Neutrophil (primary cell): ENCODE measurements at regions not wholly inside any gene's neighbourhood (a gene's known extent, or its start where the extent isn't known, plus 50 kb on each side); places are given as distances from the start of the nearest gene placed in this dataset.

Experiments used
- H3K27ac ChIP-seq: fragments of 200-600 bp; sonication (generic); 2 replicates; pipeline ENCODE4 v1.5.1; 2016; ENCODE audit warnings: mild to moderate bottlenecking, moderate library complexity
- H3K27me3 ChIP-seq: fragments of 200-600 bp; sonication (generic); 2 replicates; pipeline ENCODE4 v1.6.0; 2016; ENCODE audit warnings: mild to moderate bottlenecking
- H3K36me3 ChIP-seq: fragments of 200-600 bp; sonication (generic); 2 replicates; pipeline ENCODE4 v1.5.1; 2017
- H3K4me1 ChIP-seq, 2 experiments: fragments of 200-600 bp in 1 of 2; sonication (generic) in 1 of 2; 1 replicate in 1 of 2; 2 replicates in 1 of 2; pipeline versions ENCODE4 v1.5.1 to v1.6.1; 2013 to 2016; ENCODE audit warnings: low read depth in 1 of 2, low read length in 1 of 2, mild to moderate bottlenecking in 1 of 2, moderate library complexity in 1 of 2; ENCODE audit not compliant: control insufficient read depth in 1 of 2, insufficient read depth in 1 of 2
- H3K4me3 ChIP-seq, 2 experiments: fragments of 200-600 bp in 1 of 2; sonication (generic) in 1 of 2; 1 replicate in 1 of 2; 2 replicates in 1 of 2; pipeline ENCODE4 v1.5.1; 2013 to 2016; ENCODE audit warnings: low read depth in 1 of 2, low read length in 1 of 2, mild to moderate bottlenecking in 1 of 2, moderate library complexity in 1 of 2
- H3K9me3 ChIP-seq: fragments of 200-600 bp; sonication (generic); 2 replicates; pipeline ENCODE4 v1.5.1; 2016
- CTCF ChIP-seq: fragments of 200-600 bp; sonication (generic); IDR thresholded peaks from 2 replicates; pipeline ENCODE4 v1.5.1; 2016; ENCODE audit warnings: antibody characterized with exemption

DNA sequence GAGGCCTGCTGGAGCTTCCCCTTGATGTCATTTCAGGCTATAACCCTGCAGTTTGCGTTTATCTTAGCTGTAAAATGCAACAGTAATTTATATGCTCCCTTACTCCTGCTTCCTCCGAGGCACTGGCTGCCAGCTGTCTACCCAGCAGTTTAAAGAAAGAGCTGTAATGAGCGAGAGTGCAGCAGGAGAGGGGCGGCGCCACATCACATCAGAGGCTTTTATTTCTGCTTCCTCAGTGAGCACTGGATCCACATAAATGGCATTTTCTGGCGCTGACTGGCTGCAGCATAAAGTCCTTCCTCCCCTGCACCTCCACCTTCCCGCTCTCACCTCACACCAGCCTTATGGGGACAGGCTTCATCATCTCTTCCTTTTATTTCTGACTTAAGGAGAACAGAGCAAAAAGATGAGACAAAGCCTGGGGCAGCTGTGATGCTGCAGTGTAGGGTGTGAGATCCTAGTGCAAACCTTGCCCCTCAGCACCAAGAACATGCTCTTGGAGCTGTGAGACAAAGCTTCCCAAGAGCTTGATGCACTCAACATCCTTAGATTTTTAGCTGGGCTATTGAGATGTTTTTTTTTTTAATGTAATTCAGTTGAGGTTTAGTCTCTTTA is 829.6 kb upstream of the ZNF608 start:
- Histone ChIP-seq H3K27ac (no peak overlapping the region), H3K9me3 (no peaks in the 10 kb centered on the region), H3K36me3 (no peaks in the 10 kb centered on the region), H3K4me3 (no peak overlapping the region), H3K27me3 (no peaks in the 10 kb centered on the region), H3K4me1 (no peaks in the 10 kb centered on the region)
- no peak for TF ChIP-seq CTCF

DNA sequence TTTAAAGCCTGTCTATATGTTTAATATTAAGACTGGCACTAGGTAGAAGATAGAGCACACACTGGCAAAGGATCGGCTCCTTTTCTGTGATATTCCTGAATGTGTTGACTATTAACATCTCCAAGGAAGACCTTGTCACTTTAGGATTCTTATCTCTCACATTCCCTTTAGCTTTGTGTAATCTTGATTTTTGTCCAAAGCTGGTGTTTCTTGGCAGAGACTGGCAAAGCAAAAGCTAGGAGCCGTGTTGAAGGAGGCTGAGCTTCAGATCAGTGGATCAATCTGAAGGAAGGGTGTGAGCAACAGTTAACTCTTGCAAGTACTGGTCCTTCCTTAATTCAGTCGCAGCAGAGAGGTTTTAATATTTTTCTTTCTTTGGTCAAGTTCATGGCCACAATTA is 830.4 kb upstream of the ZNF608 start:
- H3K36me3 ChIP-seq = no peaks in the 10 kb centered on the region
- H3K27ac ChIP-seq = no peak overlapping the region
- H3K27me3 ChIP-seq = no peaks in the 10 kb centered on the region
- TF ChIP-seq CTCF = no peak
- H3K4me3 ChIP-seq = no peak overlapping the region
- H3K4me1 ChIP-seq = no peaks in the 10 kb centered on the region
- H3K9me3 ChIP-seq = no peaks in the 10 kb centered on the region

- TF ChIP-seq CTCF = no peak
- Histone ChIP-seq H3K36me3 (no peaks in the 10 kb centered on the region), H3K4me3 (no peak overlapping the region), H3K9me3 (no peaks in the 10 kb centered on the region), H3K4me1 (no peaks in the 10 kb centered on the region), H3K27me3 (no peaks in the 10 kb centered on the region), H3K27ac (no peak overlapping the region)
Observed at GRCh38 chr5:125578551-125578950, 832.1 kb upstream of the ZNF608 start.

DNA sequence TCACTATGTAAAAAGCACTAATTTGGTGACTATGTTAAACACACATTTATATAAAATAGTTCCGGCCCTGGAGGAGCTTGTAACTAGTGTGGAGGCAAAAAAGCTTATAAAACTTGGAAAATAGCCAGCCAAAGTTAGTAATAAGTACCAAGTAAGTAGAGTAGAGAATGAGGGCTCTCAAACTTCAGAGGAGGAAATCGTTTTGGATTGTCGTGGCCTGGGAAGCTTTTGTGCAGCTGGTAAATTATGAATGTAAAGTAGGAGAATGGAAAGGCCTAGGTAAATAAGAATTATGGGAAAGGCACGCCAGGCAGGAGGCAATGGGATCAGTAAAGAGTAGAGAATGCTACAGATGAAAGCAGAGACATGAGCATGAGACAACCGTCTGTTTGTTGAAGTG is 832.7 kb upstream of the ZNF608 start:
- no peaks in the 10 kb centered on the region for H3K27me3 ChIP-seq
- no peaks in the 10 kb centered on the region for H3K4me1 ChIP-seq
- no peaks in the 10 kb centered on the region for H3K36me3 ChIP-seq
- H3K27ac ChIP-seq = no peak overlapping the region
- TF ChIP-seq CTCF = no peak
- no peak overlapping the region for H3K4me3 ChIP-seq
- no peaks in the 10 kb centered on the region for H3K9me3 ChIP-seq

GRCh38 chr5:125581311-125581710 is 834.9 kb upstream of the ZNF608 start:
- Histone ChIP-seq H3K4me1 (no peaks in the 10 kb centered on the region), H3K27me3 (no peaks in the 10 kb centered on the region)
- TF ChIP-seq CTCF = no peak

DNA sequence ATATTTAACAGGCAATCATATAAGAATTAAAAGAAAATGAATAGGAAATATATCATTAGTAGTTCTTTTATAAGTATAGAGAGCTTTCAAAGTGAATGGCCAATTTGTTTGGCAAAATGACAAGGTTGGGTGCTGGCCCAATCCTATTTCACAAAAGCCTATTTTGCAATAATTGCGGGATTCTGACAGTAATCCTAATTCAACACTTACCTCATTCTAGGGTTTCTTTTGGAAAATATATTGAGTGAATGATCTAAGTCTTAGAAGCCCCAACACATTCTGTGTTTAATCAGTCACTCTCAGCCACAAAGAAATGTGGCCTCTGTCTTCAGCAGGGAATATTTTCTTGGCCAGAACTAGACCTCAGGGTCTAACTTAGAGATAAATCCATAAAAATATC is 835.9 kb upstream of the ZNF608 start:
- H3K36me3 ChIP-seq = no peaks in the 10 kb centered on the region
- no peaks in the 10 kb centered on the region for H3K27me3 ChIP-seq
- no peak overlapping the region for H3K27ac ChIP-seq
- no peak overlapping the region for H3K4me3 ChIP-seq
- no peak for TF ChIP-seq CTCF
- H3K9me3 ChIP-seq = no peaks in the 10 kb centered on the region
- H3K4me1 ChIP-seq = no peaks in the 10 kb centered on the region

More at GRCh38 chr5:125581311-125581710, 834.9 kb upstream of the ZNF608 start:
- no peaks in the 10 kb centered on the region for H3K36me3 ChIP-seq
- H3K4me3 ChIP-seq = no peak overlapping the region
- H3K27ac ChIP-seq = no peak overlapping the region
- no peaks in the 10 kb centered on the region for H3K9me3 ChIP-seq
